Stimulated activated CD8-positive, alpha-beta memory T cell treated with anti-CD3 and anti-CD28 coated beads, Interleukin-12 subunit alpha, Interleukin-12 subunit beta, amount 100 ng/mL, for 4 hours (primary cell): ENCODE measurements at regions not wholly inside any gene's neighbourhood (a gene's known extent, or its start where the extent isn't known, plus 50 kb on each side); places are given as distances from the start of the nearest gene placed in this dataset.
"Not testable (repeated sequence)": the region's sequence is repeated elsewhere in the genome, so short reads cannot be mapped to it uniquely, and the experiment has no call there.

Source experiments
- DNase-seq: peaks from one replicate; pipeline ENCODE4 v3.0.0-alpha.2; 2020; ENCODE audit warnings: low read depth

- no peak for DNase-seq
These were observed 1811.2 kb upstream of the PCDH10 start for GRCh38 chr4:131337936-131338335.

- DNase-seq = no peak
These were observed 1810.0 kb upstream of the PCDH10 start for GRCh38 chr4:131339137-131339536.

- DNase-seq = no peak
These were observed 1804.3 kb upstream of the PCDH10 start for GRCh38 chr4:131344761-131345160.

GRCh38 chr4:131347816-131348215 lies 1801.3 kb upstream of the PCDH10 start:
- no peak for DNase-seq

GRCh38 chr4:131348263-131348662 lies 1800.8 kb upstream of the PCDH10 start:
- DNase-seq = no peak

- not testable (repeated sequence) for DNase-seq
These were observed 1796.7 kb upstream of the PCDH10 start for GRCh38 chr4:131352371-131352770.

GRCh38 chr4:131366714-131367113 lies 1782.4 kb upstream of the PCDH10 start:
- DNase-seq = no peak

GRCh38 chr4:131367441-131367840 lies 1781.7 kb upstream of the PCDH10 start:
- no peak for DNase-seq

GRCh38 chr4:131370846-131371245 lies 1778.2 kb upstream of the PCDH10 start:
- DNase-seq = no peak

GRCh38 chr4:131381055-131381454 lies 1768.0 kb upstream of the PCDH10 start:
- DNase-seq = no peak

- no peak for DNase-seq
These were observed 1766.3 kb upstream of the PCDH10 start for GRCh38 chr4:131382839-131383238.

- DNase-seq = no peak
These were observed 1760.8 kb upstream of the PCDH10 start for GRCh38 chr4:131388277-131388676.

- no peak for DNase-seq
These were observed 1741.0 kb upstream of the PCDH10 start for GRCh38 chr4:131408102-131408501.

GRCh38 chr4:131411393-131411792 lies 1737.7 kb upstream of the PCDH10 start:
- DNase-seq = no peak

- DNase-seq = no peak
These were observed 1729.9 kb upstream of the PCDH10 start for GRCh38 chr4:131419147-131419546.

GRCh38 chr4:131426023-131426758 lies 1722.9 kb upstream of the PCDH10 start:
- DNase-seq = no peak

- DNase-seq = no peak
These were observed 1722.1 kb upstream of the PCDH10 start for GRCh38 chr4:131427000-131427399.

- DNase-seq = no peak
These were observed 1718.8 kb upstream of the PCDH10 start for GRCh38 chr4:131430302-131430701.

GRCh38 chr4:131441004-131441688 lies 1707.9 kb upstream of the PCDH10 start:
- no peak for DNase-seq

- no peak for DNase-seq
These were observed 1701.2 kb upstream of the PCDH10 start for GRCh38 chr4:131447883-131448282.

- DNase-seq = no peak
These were observed 1698.4 kb upstream of the PCDH10 start for GRCh38 chr4:131450572-131451209.

GRCh38 chr4:131459430-131460101 lies 1689.5 kb upstream of the PCDH10 start:
- no peak for DNase-seq

- DNase-seq = no peak
These were observed 1678.7 kb upstream of the PCDH10 start for GRCh38 chr4:131470360-131470759.
